MCF 10A (cell line): ENCODE measurements at regions not wholly inside any gene's neighbourhood (a gene's known extent, or its start where the extent isn't known, plus 50 kb on each side); places are given as distances from the start of the nearest gene placed in this dataset.

Source experiments
- BruUV-seq: library from RNA; stranded (reverse); fragments of 400-500 nt; replicated peaks from 2 replicates; lab custom pipeline; 2021; lab: Mats Ljungman, UMichigan
- CTCF ChIA-PET: fragments of 300-600 bp; sonication (Branson Sonifier 250); formaldehyde crosslinking; extraction: SDS; loops from one replicate; lab custom pipeline; 2021; ENCODE audit warnings: antibody characterized with exemption, inconsistent platforms; lab: Yijun Ruan, JAX
- POLR2A ChIA-PET: fragments of 300-600, 350-650 bp; sonication (Branson Sonifier 250); formaldehyde crosslinking; extraction: SDS; loops from one replicate; lab custom pipeline; 2020; ENCODE audit warnings: antibody characterized with exemption, inconsistent platforms; lab: Yijun Ruan, JAX
- DNase-seq: peaks from one replicate; pipeline ENCODE4 v3.0.0-alpha.2; 2018; ENCODE audit not compliant: unreplicated experiment
- H3K27ac Mint-ChIP-seq: one replicate; pipeline ENCODE4 v1.8.0; 2022; ENCODE audit warnings: mild to moderate bottlenecking, low read depth, mixed read lengths; ENCODE audit not compliant: unreplicated experiment
- H3K27me3 Mint-ChIP-seq: one replicate; pipeline ENCODE4 v1.8.0; 2022; ENCODE audit warnings: mixed read lengths; ENCODE audit not compliant: insufficient read depth, unreplicated experiment
- H3K36me3 Mint-ChIP-seq: one replicate; pipeline ENCODE4 v1.8.0; 2022; ENCODE audit warnings: mild to moderate bottlenecking, moderate library complexity, mixed read lengths; ENCODE audit not compliant: insufficient read depth, unreplicated experiment
- H3K4me1 Mint-ChIP-seq: one replicate; pipeline ENCODE4 v1.8.0; 2022; ENCODE audit warnings: mixed read lengths; ENCODE audit not compliant: insufficient read depth, unreplicated experiment
- H3K4me3 Mint-ChIP-seq: one replicate; pipeline ENCODE4 v1.8.0; 2022; ENCODE audit warnings: mild to moderate bottlenecking, moderate library complexity, mixed read lengths; ENCODE audit not compliant: unreplicated experiment
- H3K9me3 Mint-ChIP-seq: one replicate; pipeline ENCODE4 v1.8.0; 2022; ENCODE audit warnings: mixed read lengths; ENCODE audit not compliant: unreplicated experiment
- intact Hi-C: fragments of 100-400 bp; cut with micrococcal nuclease; formaldehyde crosslinking; loops from 2 replicates; pipeline ENCODE4 v1.14.1; 2022
- TF ChIP-seq, protein P1 (sequence below): fragments of 200-600 bp; IDR thresholded peaks from one replicate; pipeline ENCODE4 v1.8.0; 2022; ENCODE audit warnings: antibody characterized with exemption, mild to moderate bottlenecking; ENCODE audit not compliant: unreplicated experiment

DNA sequence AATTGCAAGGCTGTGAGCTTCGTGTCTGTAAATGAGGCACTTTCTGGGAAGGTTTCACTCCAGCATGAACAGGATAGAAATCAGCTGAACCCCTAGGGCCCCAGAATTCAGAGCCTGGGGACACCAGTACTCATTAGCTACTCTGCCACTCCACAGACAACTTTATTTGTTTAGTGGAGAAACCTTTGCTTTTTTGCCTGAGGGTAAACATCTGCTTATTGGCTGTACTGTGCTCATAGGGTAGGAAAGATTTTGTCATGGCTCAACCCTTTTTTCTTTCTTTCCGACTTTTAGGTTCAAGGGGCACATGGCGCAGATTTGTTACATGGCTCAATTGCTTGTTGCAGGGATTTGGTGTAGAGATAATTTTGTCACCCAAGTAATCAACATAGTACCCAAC is 138.4 kb upstream of the BACE2 start:
- H3K27ac Mint-ChIP-seq, result no peak overlapping the region
- H3K36me3 Mint-ChIP-seq, result peaks cover 5% of the 10 kb centered on the region
- no peaks in the 10 kb centered on the region for H3K27me3 Mint-ChIP-seq
- ChIA-PET POLR2A (no interaction called here), CTCF (interaction anchor here (0.8 kb wide), 1 partner anchor 1558 kb away, joined by 3 read pairs; no protein-coding TSS in a partner anchor)
- intact Hi-C loops, result no loop called here
- no peak for DNase-seq
- no TSS peak for BruUV-seq
- H3K4me3 Mint-ChIP-seq, result no peak overlapping the region
- H3K9me3 Mint-ChIP-seq, result peaks cover 43% of the 10 kb centered on the region
- TF ChIP-seq, protein P1, sequence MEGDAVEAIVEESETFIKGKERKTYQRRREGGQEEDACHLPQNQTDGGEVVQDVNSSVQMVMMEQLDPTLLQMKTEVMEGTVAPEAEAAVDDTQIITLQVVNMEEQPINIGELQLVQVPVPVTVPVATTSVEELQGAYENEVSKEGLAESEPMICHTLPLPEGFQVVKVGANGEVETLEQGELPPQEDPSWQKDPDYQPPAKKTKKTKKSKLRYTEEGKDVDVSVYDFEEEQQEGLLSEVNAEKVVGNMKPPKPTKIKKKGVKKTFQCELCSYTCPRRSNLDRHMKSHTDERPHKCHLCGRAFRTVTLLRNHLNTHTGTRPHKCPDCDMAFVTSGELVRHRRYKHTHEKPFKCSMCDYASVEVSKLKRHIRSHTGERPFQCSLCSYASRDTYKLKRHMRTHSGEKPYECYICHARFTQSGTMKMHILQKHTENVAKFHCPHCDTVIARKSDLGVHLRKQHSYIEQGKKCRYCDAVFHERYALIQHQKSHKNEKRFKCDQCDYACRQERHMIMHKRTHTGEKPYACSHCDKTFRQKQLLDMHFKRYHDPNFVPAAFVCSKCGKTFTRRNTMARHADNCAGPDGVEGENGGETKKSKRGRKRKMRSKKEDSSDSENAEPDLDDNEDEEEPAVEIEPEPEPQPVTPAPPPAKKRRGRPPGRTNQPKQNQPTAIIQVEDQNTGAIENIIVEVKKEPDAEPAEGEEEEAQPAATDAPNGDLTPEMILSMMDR, result no peak
- H3K4me1 Mint-ChIP-seq, result peaks cover 10% of the 10 kb centered on the region

DNA sequence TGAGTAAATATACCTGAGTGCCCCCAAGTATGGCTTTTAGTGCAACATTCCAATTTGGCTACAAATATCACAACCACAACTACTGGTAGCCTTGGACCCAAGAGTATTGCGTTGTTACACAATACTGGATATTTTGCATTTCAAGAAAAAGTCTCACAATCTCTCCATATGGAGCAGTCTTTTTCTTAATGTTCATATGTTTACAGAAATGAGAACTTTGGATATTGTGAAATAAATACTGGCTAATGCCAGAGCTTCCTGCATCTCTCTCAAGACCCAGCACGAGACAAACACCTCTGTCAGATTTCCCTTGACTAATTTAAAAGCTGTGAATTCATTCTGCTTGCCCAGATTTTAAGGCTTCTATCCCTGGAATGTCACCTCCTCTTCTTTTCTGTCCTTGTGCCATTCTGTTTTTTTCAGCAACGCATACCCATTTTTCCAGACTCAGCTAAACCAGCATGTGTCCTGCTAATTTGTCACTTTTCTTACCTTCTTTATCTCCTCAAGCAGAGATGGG is 136.2 kb upstream of the BACE2 start:
- Mint-ChIP-seq H3K4me3 (no peak overlapping the region), H3K27ac (no peak overlapping the region), H3K27me3 (no peaks in the 10 kb centered on the region), H3K36me3 (peaks cover 5% of the 10 kb centered on the region), H3K4me1 (peaks cover 10% of the 10 kb centered on the region), H3K9me3 (peaks cover 42% of the 10 kb centered on the region)
- TF ChIP-seq, protein P1, result no peak
- ChIA-PET POLR2A (interaction anchor here (0.6 kb wide), 1 partner anchor 1258 kb away, joined by 3 read pairs; no protein-coding TSS in a partner anchor), CTCF (interaction anchor here (0.6 kb wide), 1 partner anchor 32 kb away, joined by 8 read pairs; no protein-coding TSS in a partner anchor)
- no peak for DNase-seq
- BruUV-seq, result no TSS peak
- intact Hi-C loops, result no loop called here

DNA sequence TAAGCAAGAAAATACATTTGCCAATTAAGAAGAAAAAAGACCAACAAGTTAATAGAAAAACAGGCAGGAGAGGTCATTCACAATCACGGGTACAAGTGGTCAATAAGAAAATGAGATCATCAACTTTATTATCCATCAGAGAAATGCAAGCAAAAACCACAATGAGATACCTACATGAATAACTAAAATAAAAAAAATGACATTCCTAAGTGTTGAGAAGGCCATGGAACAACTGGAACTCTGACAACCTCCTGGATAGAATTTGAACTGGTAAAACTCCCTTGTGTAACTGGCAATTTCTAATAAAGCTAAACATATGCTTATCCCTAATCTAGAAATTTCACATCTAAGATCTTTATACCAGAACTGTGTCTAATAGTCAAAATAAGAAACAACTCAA is 135.4 kb upstream of the BACE2 start:
- DNase-seq, result no peak

DNA sequence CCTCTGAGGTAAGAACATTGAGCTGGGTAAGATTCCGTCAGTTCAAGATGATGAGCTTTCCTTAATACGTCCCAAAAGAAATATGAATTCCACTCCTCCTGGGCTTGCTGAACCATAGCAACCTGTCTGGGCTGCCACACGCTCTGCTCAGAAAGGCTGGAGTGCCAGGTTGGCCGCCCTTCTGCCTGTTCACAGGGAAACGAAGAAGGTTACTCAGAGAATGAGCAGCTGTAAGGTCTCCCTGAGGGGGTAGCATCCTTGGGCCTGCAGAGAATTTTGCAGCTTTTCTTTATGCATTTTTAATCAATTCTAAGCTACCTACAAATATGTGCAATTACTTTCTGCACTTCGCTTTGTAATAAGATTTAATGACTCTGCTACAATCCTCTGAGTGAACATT is 130.7 kb upstream of the BACE2 start:
- peaks cover 16% of the 10 kb centered on the region for H3K9me3 Mint-ChIP-seq
- H3K4me3 Mint-ChIP-seq, result no peak overlapping the region
- no peak for DNase-seq
- H3K27me3 Mint-ChIP-seq, result no peaks in the 10 kb centered on the region
- BruUV-seq, result no TSS peak
- TF ChIP-seq, protein P1, result no peak
- POLR2A ChIA-PET, result no interaction called here
- peaks cover 2% of the 10 kb centered on the region for H3K36me3 Mint-ChIP-seq
- peaks cover 5% of the 10 kb centered on the region for H3K4me1 Mint-ChIP-seq
- no peak overlapping the region for H3K27ac Mint-ChIP-seq
- intact Hi-C loops, result no loop called here
- CTCF ChIA-PET, result interaction anchor here (0.6 kb wide), 1 partner anchor 997 kb away, joined by 3 read pairs; no protein-coding TSS in a partner anchor

More for the DNA sequence above, 135.4 kb upstream of the BACE2 start:
- TF ChIP-seq, protein P1, result no peak
- Mint-ChIP-seq H3K27me3 (no peaks in the 10 kb centered on the region), H3K9me3 (peaks cover 34% of the 10 kb centered on the region), H3K27ac (no peak overlapping the region), H3K36me3 (peaks cover 5% of the 10 kb centered on the region), H3K4me1 (peaks cover 10% of the 10 kb centered on the region), H3K4me3 (no peak overlapping the region)
- CTCF ChIA-PET, result interaction anchor here (0.6 kb wide), 2 partner anchors 31 to 140 kb away, joined by 5 to 8 read pairs; no protein-coding TSS in a partner anchor
- POLR2A ChIA-PET, result interaction anchor here (0.6 kb wide), 1 partner anchor 1259 kb away, joined by 3 read pairs; no protein-coding TSS in a partner anchor
- no TSS peak for BruUV-seq
- intact Hi-C loops, result no loop called here
